GM21423 (cell line): ENCODE measurements at regions not wholly inside any gene's neighbourhood (a gene's known extent, or its start where the extent isn't known, plus 50 kb on each side); places are given as distances from the start of the nearest gene placed in this dataset.

ENCODE experiments used
- ATAC-seq: cut with Tn5 transposase; IDR thresholded peaks from one replicate; pipeline ENCODE4 v1.9.1; 2021; ENCODE audit warnings: mild to moderate bottlenecking, moderate library complexity; ENCODE audit not compliant: unreplicated experiment

- no peak for ATAC-seq
These were observed 210.5 kb downstream of the ERMARD start for GRCh38 chr6:169961772-169962561.

GRCh38 chr6:169960886-169961611, 209.6 kb downstream of the ERMARD start:
- no peak for ATAC-seq

GRCh38 chr6:169960521-169960885, 209.1 kb downstream of the ERMARD start:
- no peak for ATAC-seq

GRCh38 chr6:169960003-169960344, 208.6 kb downstream of the ERMARD start:
- ATAC-seq = no peak

DNA sequence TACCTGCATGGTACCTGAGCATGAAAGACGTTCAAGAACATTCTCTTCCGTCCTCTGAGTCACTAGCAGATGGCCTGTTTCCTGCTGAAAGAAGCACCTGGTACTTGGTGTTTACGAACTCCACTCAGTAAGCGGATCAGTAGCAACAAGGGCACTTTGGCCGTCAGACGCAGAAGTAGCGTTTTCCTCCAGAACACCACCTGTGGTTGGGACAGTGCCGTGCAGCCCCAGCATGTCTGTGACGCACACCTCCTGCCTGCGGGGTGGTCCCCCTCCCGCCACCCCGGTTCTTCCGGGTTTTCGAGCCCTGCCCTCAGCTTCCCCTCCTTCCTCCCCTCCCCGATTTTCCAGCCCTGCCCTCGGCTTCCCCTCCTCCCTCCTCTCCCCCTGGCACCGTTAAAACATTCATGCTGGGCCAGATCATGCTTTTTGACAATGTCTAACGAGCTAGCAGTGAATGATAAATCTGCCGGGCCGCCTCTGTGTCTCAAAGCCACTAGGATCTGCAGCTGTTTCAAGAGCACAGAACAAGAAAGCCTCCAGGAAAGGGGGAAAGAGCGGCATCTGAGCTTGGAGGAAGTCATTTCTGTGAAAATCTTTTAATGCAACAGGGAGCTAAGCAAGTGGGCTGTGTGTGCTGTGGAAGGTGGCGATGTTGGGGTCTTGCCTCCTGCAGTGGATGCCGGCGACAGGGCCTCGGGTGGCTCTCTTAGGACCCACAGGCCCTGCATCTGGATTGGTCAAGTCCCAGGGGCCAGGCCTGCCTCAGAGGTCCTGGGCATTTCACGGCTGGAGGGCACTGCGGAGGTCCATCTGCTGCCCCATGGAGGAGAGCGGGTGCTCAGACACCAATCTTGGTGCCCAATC, 207.9 kb downstream of the ERMARD start:
- peak; percentile 92 for ATAC-seq

DNA sequence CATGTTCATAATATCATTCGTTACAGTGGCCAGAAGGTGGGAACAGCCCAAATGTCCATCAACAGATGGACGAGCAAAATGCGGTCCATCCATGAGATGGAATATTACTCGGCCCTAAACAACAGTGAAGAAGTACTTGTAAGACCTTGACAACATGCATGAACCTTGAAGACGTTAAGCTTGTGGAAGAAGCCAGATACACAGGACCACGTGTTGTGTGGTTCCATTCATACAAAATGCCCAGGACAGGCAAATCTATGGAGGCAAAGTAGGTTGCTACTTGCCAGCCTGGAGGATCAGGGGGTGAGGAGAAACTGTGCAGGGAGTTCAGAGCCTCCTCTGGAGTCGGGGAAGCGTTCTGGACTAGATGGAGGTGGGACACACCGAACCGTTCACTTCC, 207.1 kb downstream of the ERMARD start:
- ATAC-seq = no peak

DNA sequence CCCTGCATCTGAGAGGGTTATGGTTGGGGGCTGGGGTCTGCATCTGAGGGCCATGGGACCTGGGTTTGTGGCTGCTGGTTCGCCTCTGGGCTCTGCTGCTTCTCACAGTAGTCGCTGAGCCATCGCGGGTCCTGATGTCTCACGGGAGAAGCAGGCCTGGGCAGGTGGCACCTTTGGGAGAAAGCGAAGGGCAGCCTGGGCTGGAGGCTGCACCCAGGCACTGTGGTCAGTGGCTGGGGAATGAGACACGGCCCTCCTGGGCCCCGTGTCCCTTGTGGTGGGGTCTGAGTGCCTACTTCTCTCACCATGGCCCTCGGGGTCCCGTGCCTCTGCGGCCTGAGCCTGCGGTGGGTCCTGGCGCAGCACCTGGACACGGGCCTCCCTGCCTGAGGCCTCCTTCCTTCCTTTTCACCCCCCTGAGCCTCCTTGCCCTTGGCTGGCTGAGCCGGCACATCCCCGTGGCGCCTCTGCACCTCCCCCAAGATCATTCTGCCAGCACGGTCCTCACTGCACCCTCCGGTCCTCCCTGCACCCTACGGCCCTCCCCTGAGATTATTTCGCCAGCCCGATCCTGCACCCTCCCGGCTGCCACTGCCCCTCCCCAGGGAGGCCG, 206.0 kb downstream of the ERMARD start:
- ATAC-seq = no peak

DNA sequence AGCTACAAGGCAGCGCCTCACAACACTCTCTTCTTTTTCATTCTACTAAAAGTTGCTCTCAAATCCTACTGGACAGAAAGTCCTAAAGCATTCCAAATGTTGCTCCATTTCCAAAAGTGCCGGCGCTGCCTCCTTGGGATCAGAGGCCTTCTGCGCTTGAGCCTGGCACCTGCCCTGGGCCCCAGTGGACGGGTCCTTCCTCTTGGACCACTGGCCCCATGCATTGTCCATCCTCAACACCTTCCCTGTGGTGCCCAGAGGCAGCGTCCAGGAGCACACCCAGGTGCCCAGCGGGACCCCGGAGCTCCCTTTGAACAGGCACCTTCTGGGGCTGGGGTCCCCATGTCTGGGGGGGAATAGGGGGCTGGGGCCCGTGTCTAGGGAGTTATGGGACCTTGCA, 205.2 kb downstream of the ERMARD start:
- no peak for ATAC-seq

DNA sequence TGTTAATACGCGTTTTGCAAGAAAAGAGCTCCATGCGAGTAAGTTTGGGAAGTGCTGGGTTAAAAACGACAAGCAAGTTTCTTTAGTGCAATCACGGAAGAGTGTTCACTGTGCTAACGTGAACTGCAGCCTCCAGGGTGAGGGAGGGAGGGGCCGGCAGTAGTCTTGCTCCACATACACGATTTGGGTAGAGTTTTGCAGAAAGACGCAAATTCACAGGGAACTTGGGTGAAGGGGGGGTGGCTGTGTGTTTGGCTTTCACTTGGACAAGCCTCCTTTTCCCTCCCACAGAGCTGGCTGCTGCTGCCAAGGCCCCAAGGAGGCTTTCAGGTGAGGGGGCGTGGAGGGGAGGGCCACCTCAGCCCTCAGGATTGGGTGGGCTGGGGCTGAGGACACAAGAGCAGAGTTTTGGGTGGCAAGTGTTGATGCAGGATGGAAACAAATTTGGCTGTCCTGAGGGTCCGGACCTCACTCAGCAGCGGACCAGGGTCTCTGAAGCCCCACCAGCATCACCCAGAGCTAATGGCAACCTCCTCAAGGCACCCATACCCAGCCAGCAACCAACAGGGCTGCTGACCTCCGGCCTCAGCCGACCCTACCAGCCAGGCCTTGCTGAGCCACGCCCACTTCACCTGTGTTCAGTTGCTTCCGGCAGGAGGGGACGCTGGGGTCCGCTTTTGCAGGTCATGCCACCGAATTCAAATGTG, 204.5 kb downstream of the ERMARD start:
- ATAC-seq = no peak

DNA sequence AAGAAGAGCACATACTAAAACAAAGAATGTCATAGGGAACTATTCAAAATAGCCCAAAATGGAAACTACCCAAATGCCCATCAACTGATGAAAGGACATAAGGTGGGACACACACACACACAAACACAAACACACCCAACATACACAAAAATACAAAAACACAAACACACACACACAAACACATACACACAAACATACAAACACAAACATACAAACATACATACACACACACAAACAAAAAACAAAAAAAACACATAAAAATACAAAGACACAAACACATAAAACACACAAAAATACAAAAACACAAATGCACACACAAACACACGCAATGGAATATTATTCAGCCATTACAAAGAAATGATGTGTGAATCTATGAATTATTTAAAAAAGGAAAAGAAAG, 203.6 kb downstream of the ERMARD start:
- no peak for ATAC-seq

GRCh38 chr6:169953686-169954085, 202.3 kb downstream of the ERMARD start:
- no peak for ATAC-seq

DNA sequence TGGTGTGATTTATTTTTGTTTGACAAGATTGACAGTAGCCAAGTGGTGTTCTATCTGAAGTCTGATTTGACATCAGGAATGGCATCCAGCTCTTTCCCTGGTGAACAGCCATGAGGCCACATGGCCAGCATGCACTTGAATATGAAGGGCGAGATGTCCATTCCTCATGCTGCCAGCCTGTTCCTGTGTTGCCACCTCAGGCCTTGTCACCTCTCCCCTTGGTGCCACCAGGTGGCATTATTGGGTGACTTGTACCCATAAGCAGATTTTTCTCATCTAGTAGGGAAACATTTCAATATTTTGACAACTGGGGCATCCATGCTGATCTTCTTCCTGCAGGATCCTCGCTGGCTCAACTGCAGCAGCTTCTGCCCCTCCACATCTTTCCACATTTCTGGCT, 199.1 kb downstream of the ERMARD start:
- no peak for ATAC-seq

GRCh38 chr6:169949511-169950097, 198.2 kb downstream of the ERMARD start:
- no peak for ATAC-seq

- ATAC-seq = no peak
These were observed 195.5 kb downstream of the ERMARD start for GRCh38 chr6:169946971-169947370.

DNA sequence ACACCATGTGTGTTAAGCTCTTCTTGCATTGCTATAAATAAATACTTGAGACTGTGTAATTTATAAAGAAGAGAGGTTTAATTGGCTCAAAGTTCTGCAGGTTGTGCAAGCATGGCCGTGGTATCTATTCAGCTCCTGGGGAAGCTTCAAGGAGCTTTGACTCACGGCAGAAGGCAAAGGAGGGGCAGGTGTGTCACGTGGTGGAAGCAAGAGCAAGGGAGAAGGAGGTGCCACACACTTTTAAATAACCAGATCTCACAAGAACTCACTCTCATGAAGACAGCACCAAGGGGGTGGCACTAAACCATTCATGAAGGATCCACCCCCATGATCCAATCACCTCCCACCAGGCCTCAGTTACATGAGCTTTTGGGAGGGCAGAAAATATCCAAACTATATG, 193.7 kb downstream of the ERMARD start:
- ATAC-seq = no peak

GRCh38 chr6:169944415-169944814, 193.0 kb downstream of the ERMARD start:
- ATAC-seq = no peak

DNA sequence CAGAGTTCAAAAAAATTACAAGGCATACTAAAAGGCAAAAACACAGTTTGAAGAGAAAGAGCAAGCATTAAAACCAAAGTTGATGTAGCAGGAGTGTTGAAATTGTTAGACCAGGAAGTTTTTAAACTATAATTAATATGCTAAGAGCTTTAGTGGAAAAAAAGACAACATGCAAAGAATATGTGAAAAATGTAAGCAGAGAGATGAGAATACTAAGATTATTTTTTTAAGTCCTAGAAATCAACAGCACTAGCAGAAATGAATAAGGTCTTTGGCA, 192.6 kb downstream of the ERMARD start:
- ATAC-seq = no peak

GRCh38 chr6:169943241-169944060, 192.0 kb downstream of the ERMARD start:
- ATAC-seq = no peak

DNA sequence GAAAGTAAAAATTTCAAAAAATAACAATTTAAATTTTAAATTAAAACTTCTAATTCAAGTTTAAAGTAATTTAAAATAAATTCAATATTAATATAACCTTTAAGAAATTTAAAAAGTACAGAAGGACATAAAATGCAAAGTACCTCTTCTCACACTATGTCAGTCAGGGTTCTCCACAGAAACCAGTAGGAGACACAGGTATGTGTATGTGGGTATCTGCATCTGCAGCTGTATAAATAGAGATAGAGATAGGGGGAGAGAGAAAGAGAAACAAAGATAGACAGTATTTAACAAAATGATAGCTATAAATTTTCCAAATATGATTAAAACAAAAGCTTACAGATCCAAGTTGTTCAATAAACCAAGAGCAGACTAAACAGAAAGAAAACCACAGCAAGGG, 190.8 kb downstream of the ERMARD start:
- no peak for ATAC-seq
